SIG-M5 (cell line): ENCODE measurements at regions not wholly inside any gene's neighbourhood (a gene's known extent, or its start where the extent isn't known, plus 50 kb on each side); places are given as distances from the start of the nearest gene placed in this dataset.

ENCODE experiments used
- DNase-seq: peaks from one replicate; lab custom pipeline; 2025; lab: John Stamatoyannopoulos, UW

DNA sequence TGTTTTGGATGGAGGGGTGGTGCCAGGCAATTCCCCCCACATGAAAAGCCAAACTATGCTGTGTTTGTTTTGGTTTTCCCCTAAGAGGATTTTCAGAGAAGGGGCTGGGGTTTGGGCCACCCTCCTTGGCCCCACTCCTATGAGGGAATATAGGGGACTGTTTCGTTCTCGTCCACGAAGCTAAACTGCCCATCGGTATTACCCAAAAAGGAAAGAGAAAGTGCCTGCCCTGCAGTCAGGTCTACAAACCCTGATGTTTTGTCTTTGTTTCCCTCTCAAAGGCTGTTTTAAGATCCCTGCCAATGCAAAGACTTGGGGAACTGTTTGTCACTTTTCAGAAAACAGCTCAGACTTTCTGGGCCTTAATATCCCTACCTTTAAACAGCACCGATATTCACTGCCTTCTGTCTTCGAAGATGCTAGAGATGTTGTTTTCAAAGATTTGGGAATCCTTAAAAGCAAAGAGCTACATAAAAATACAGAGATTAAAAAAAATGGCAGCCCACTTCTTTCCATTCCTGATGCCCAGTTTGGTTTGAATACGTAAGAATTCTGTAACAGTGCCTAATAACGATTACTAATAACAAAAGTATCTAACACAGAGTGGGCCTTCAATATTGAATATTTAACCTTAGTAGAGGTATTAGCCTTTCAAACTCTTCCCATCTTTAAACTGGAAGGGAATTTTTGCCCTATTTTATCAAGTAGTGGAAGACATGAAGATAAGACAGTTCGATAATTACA, 518.4 kb downstream of the MED13L start:
- DNase-seq: no peak

DNA sequence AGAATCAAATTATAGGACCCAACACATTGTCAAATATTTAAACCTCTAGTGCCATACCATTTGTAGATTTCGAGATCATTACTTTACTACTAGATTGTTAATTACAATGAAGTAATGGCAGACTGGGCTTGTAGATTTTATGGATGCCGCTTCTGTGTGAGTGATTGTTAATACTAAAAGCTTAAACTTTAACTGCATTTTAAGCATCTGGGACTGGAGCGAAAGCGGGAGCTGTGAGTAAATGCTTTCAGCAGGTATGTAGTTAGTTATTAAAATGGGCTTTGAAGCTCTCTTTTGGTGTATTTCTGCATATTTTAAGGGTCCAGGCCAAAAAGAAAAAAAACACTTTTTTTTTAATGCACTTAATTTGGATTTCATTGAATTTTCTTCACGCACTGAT, 519.3 kb downstream of the MED13L start:
- DNase-seq: no peak

DNA sequence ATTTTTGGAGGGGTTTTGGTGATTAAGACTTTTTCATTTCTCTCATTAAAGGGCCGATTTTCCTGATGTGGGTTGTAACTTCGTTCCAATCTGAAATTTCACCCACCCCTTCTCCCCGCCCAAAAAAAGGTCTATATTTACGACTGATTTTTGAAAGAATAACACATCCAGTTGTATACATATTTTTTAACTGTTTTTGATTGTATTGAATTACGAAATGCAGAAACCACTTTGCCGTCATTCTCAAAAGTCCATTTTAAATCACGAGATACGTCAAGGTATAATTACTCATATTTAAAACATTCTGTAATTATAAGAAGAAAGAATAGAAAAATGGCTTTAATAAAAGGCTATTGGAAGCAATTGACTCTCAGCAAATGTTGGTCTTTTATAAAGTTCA, 520.7 kb downstream of the MED13L start:
- DNase-seq: no peak

DNA sequence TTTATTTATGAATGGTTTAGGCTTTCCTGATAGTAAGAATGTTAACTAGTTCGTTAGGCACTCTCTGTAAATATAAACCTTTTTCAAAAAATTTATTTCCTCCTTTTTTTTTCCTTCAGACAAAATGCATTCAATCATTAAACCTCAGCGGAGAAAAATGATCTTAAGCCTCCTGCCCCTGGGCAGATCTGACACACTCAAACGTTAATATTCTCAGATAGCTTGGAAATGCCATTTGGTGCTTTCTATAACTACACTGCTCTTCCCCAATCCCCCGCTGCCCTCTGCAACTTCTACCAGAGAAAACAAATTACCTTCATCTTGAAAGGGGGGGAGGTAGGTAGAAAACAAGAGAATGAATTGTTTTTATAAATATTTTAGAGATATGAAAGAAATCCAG, 521.2 kb downstream of the MED13L start:
- no peak for DNase-seq

- DNase-seq: no peak
Observed at GRCh38 chr12:115755725-115756085, 521.8 kb downstream of the MED13L start.

GRCh38 chr12:115755061-115755724, 522.3 kb downstream of the MED13L start:
- no peak for DNase-seq

GRCh38 chr12:115752913-115753726, 524.4 kb downstream of the MED13L start:
- no peak for DNase-seq

- DNase-seq: no peak
Observed at GRCh38 chr12:115752156-115752555, 525.3 kb downstream of the MED13L start.

DNA sequence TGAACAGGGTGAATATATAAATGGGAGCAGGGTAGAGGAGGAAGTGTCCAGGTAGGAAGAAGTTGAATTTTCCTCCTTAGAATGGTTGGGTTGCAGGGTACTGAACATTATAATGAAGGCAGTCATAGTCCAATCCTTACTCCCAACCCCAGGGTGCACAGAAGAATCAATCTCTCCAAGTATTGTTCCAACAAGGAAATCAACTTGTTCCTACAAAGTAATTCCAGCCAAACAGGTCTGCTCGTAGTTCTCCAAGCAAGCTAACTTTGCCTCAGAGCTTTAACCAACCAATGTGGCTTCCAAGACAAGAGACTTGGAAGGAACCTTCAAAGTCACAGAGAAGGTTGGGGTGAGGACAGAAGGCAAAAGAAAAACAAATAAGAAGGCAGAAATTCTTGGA, 527.2 kb downstream of the MED13L start:
- no peak for DNase-seq

GRCh38 chr12:115749071-115749841, 528.2 kb downstream of the MED13L start:
- no peak for DNase-seq

GRCh38 chr12:115740586-115741155, 536.8 kb downstream of the MED13L start:
- DNase-seq: no peak

DNA sequence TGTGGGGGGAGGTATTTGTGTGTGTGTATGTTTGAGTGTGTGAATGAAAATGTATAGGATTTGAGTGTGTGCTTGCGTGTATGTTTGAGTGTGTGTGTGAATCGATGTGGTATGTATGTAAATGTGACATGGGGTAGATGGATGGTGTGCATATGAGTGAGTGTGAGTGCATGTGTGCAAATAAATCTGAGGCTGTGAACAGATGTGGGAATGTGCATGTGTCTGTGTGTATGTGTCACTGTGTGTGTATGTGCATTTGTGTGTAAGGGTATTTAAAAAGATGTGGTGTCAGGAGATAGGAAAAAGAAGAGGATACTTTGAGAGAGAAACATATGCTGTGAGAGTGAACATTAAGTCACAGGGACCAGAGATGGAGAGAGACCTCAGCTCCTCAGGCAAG, 539.6 kb downstream of the MED13L start:
- DNase-seq: no peak

GRCh38 chr12:115736360-115736759, 541.1 kb downstream of the MED13L start:
- DNase-seq: no peak

GRCh38 chr12:115730975-115731541, 546.4 kb downstream of the MED13L start:
- no peak for DNase-seq

DNA sequence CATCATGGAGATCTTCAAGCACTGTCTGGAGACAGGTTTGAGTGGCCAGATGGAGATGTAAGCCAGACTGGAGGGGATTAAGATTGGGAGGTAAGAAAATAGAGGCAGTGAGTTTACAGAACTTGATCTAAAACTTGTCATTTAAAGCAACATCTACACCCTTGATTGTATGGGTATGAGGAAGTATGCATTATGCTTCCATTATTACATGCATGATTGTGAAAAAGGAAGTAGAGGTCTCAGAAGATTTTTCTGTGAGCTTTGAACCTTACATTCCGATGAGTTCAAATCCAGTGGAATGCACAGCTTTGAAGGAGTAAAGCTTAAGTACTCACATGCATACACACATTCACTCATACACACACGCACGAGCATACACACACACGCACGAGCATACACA, 550.8 kb downstream of the MED13L start:
- DNase-seq: no peak

- no peak for DNase-seq
Observed at GRCh38 chr12:115722181-115722580, 555.3 kb downstream of the MED13L start.

DNA sequence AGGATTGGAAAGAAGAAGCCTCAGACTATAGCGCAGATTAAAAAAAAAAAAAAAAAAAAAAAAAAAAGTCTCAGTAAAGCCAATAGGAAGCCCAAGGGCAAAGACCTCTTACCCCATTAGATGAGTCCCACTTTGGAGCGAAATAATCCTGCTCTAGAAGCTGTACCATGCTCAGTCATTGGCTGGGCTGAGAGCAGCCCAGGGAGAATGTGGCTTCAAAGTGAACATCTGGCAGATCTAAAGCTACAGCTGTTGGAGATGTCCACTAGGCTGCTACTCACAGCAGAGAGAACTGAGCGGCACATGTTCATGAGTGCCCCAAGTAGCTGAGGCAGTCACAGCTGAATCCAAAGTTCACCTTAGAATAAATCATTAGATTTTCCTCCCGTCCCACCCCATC, 560.9 kb downstream of the MED13L start:
- no peak for DNase-seq

- DNase-seq: no peak
Observed at GRCh38 chr12:115712676-115713075, 564.8 kb downstream of the MED13L start.

DNA sequence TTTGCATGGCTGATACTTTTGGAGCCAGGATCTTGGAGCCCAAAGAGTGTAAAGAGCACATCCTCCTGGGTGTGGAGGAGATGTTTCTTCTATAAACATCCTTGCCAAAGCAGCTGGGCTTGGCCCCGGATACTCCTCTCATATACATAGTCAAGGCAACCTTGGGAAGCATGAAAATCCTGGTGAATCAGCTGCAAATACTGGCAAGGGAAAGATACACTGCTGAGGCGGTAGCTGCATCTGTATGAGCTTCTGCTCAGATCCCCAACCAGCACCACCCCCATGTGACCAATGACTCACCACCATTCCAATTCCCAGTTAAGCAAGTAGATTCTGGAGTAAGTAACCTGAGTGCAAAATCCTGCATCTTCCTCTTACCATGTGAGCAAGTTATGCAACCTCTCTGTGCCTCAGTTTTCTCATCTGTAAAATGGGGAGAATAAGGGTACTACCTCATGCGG, 567.4 kb downstream of the MED13L start:
- DNase-seq: no peak

- DNase-seq: no peak
Observed at GRCh38 chr12:115709540-115710011, 567.9 kb downstream of the MED13L start.

DNA sequence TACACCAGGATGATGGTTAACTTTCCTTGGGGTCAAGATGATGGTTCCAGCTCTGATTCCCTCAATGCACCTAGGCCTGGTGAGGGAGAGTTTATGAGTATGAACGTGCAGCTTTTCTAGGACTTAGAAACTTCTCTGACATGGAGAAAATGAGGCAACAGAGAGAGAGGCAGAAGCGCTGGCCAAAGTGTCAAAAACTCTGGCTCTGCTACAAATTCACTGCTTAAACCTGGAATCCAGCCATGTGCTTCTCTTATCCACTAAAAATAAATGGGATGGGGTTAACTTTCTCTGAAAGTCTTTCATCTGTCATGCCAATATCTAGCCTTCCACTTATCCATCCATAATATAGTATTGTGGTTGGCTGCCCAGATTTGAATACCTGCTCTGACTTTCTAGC, 568.7 kb downstream of the MED13L start:
- DNase-seq: no peak
